ENCODE measurements at regions not wholly inside any gene's neighbourhood (a gene's known extent, or its start where the extent isn't known, plus 50 kb on each side); places are given as distances from the start of the nearest gene placed in this dataset.
A peak's percentile ranks its signal among the peaks of the same experiment; 100 is the strongest.

GRCh38 chr1:193377472-193377871 lies 191.1 kb upstream of the B3GALT2 start:
- H3K4me1 ChIP-seq = no peaks in the 10 kb centered on the region
- no peak overlapping the region for H3K27ac ChIP-seq
- no peaks in the 10 kb centered on the region for H3K27me3 ChIP-seq
- no peaks in the 10 kb centered on the region for H3K9me3 ChIP-seq
- H3K4me3 ChIP-seq = no peak overlapping the region
- no peaks in the 10 kb centered on the region for H3K36me3 ChIP-seq
- no peak for TF ChIP-seq CTCF (IDR thresholded peaks at IDR 0.05)
- TF ChIP-seq POLR2A (IDR thresholded peaks at IDR 0.05) = no peak
- DNase-seq = no peak

- no peaks in the 10 kb centered on the region for H3K9me3 ChIP-seq
- no peak overlapping the region for H3K4me3 ChIP-seq
- no peak for DNase-seq
- no peaks in the 10 kb centered on the region for H3K27me3 ChIP-seq
- H3K36me3 ChIP-seq = no peaks in the 10 kb centered on the region
- TF ChIP-seq CTCF (IDR thresholded peaks at IDR 0.05) (no peak), POLR2A (IDR thresholded peaks at IDR 0.05) (no peak)
- H3K27ac ChIP-seq = no peak overlapping the region
- H3K4me1 ChIP-seq = no peaks in the 10 kb centered on the region
Observed at GRCh38 chr1:193372553-193372952, 186.1 kb upstream of the B3GALT2 start.

GRCh38 chr1:193368302-193368701 lies 181.9 kb upstream of the B3GALT2 start:
- TF ChIP-seq POLR2A (IDR thresholded peaks at IDR 0.05) (no peak), CTCF (IDR thresholded peaks at IDR 0.05) (no peak)
- Histone ChIP-seq H3K9me3 (no peaks in the 10 kb centered on the region), H3K4me3 (peak overlapping the region in 1 of 4 donors; percentile 16), H3K36me3 (no peaks in the 10 kb centered on the region), H3K27me3 (no peaks in the 10 kb centered on the region), H3K4me1 (no peaks in the 10 kb centered on the region), H3K27ac (no peak overlapping the region)
- DNase-seq = no peak

DNA sequence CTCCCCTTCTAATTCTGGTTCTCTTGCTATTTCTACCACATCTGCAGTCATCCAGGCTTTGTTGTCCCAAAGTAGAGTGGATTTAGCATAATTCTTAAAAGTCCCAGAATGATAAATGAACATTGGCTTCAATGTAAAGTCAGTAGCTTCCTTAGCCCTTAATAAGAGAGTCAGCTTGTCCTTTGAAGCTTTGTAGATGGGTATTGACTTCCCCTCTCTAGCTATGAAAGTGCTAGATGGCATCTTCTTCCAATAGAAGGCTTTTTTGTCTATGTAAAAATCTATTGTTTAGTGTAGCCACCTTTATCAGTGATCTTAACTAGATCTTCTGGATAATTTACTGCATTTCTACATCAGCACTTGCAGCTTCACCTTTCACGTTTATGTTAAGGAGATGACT lies 181.4 kb upstream of the B3GALT2 start:
- H3K36me3 ChIP-seq = no peaks in the 10 kb centered on the region
- no peak for DNase-seq
- no peak overlapping the region for H3K27ac ChIP-seq
- no peak for TF ChIP-seq POLR2A (IDR thresholded peaks at IDR 0.05)
- TF ChIP-seq CTCF (IDR thresholded peaks at IDR 0.05) = no peak
- H3K4me1 ChIP-seq = no peaks in the 10 kb centered on the region
- H3K4me3 ChIP-seq = peak overlapping the region in 1 of 4 donors; percentile 16
- H3K9me3 ChIP-seq = no peaks in the 10 kb centered on the region
- no peaks in the 10 kb centered on the region for H3K27me3 ChIP-seq

GRCh38 chr1:193366764-193367507 lies 180.5 kb upstream of the B3GALT2 start:
- H3K27me3 ChIP-seq = no peaks in the 10 kb centered on the region
- H3K4me3 ChIP-seq = no peak overlapping the region
- no peaks in the 10 kb centered on the region for H3K36me3 ChIP-seq
- no peak for DNase-seq
- H3K9me3 ChIP-seq = no peaks in the 10 kb centered on the region
- H3K27ac ChIP-seq = no peak overlapping the region
- H3K4me1 ChIP-seq = no peaks in the 10 kb centered on the region
- TF ChIP-seq POLR2A (IDR thresholded peaks at IDR 0.05) = no peak
- TF ChIP-seq CTCF (IDR thresholded peaks at IDR 0.05) = no peak
